NT2/D1 (cell line): ENCODE measurements at regions not wholly inside any gene's neighbourhood (a gene's known extent, or its start where the extent isn't known, plus 50 kb on each side); places are given as distances from the start of the nearest gene placed in this dataset.
A peak's percentile ranks its signal among the peaks of the same experiment; 100 is the strongest.

Experiments
- DNase-seq: peaks from one replicate; pipeline ENCODE4 v3.0.0-alpha.2; 2011; ENCODE audit warnings: low read depth, low spot score
- H3K27me3 ChIP-seq: 2 replicates; pipeline ENCODE4 v1.6.0; 2011; ENCODE audit warnings: mild to moderate bottlenecking; ENCODE audit not compliant: insufficient read length, insufficient read depth
- H3K36me3 ChIP-seq: 2 replicates; pipeline ENCODE4 v1.6.1; 2011; ENCODE audit warnings: mild to moderate bottlenecking, low read length, mixed read lengths; ENCODE audit not compliant: insufficient read depth, insufficient read length
- H3K4me1 ChIP-seq: 2 replicates; pipeline ENCODE4 v1.5.1; 2011; ENCODE audit not compliant: insufficient read depth, insufficient read length
- H3K4me3 ChIP-seq: 2 replicates; pipeline ENCODE4 v1.5.1; 2011; ENCODE audit warnings: low read depth; ENCODE audit not compliant: insufficient read length
- H3K9ac ChIP-seq: 2 replicates; pipeline ENCODE4 v1.6.0; 2011; ENCODE audit warnings: low read depth; ENCODE audit not compliant: insufficient read length
- H3K9me3 ChIP-seq: 2 replicates; pipeline ENCODE4 v1.5.1; 2011; ENCODE audit warnings: mild to moderate bottlenecking, low read length; ENCODE audit not compliant: insufficient read depth
- SUZ12 ChIP-seq: IDR thresholded peaks from 2 replicates; pipeline ENCODE4 v1.6.1; 2011; ENCODE audit not compliant: insufficient read length, insufficient read depth; ENCODE audit errors: extremely low read depth
- YY1 ChIP-seq: IDR thresholded peaks from 2 replicates; pipeline ENCODE4 v1.6.1; 2011; ENCODE audit not compliant: insufficient read length, insufficient read depth
- ZNF274 ChIP-seq: IDR thresholded peaks from 2 replicates; pipeline ENCODE4 v1.6.1; 2011; ENCODE audit warnings: mild to moderate bottlenecking, low read depth, low read length

DNA sequence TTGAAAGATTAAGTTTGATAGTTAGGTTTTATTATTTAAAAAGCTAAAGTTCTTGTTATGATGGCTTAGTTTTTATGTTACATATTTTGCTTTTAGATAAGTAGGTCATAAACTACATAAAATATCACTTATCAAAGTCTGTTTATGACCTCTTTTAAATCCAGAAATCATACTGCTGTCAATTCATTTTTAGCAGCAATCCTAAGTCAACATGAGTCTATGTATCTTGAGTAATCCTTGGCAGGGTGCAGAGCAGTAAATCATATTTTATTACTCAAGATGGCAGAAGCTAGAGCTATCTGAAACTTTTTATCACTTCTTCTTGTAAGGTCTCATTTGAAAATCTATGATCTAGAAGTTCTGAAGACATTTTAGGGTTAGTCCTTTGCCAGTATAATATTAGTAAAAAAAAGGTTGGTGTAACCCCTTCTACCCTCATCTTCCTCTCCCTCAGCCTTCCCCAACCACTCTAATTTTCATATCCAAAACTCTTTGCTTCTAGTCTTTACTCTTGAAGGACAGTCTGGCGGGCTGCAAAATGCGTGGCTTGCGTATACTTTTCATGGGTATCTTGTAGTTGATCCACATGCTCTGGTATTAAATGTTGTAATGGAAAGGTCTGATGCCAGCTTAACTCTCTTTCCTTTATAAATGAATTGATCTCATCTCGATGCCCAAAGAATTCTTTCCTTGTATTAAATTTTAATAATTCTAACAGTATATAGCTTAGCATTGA lies 134.0 kb upstream of the THRB start:
- DNase-seq = no peak
- Histone ChIP-seq H3K9ac (no peak overlapping the region), H3K36me3 (no peaks in the 10 kb centered on the region), H3K4me1 (no peaks in the 10 kb centered on the region), H3K27me3 (no peaks in the 10 kb centered on the region), H3K9me3 (peaks cover 40% of the 10 kb centered on the region), H3K4me3 (no peak overlapping the region)
- TF ChIP-seq YY1 = no peak
- no peak for TF ChIP-seq SUZ12
- TF ChIP-seq ZNF274 = no peak

DNA sequence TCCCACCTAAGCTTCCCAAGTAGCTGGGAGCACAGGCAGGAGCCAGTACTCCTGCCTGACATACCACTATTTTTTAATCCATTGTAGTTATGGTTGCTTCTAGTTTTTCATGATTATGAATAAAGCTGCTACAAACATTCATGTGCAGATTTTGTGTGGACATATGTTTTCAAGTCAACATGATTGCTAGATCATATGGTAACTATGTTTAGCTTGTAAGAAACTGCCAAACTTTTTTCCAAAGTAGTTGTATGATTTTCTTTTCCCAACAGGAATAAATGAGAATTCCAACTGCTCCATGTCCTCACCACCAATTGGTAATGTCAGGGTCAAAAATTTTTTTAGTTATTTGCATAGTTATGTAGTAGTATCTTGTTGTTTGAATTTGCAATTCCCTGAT lies 136.8 kb upstream of the THRB start:
- no peak for DNase-seq

DNA sequence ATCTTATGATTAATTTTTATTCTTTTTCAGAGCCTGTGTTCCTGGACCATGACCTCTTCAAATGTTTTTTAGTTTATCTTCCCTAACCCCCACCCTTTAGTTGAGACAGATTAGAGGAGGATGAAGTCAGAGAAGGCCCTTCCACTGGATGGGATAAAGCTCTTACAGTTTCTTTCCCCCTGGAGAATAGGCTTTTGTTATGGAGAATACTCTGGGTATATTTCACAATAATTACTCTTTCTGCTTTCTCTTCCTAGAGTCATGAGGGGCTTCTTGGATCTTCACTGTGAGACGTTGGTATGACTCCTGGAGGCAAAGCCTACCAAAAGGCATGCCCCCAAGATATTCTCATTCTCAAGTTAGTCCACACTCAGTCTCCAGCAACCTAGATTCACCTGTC lies 144.4 kb upstream of the THRB start:
- no peaks in the 10 kb centered on the region; the same call in 1 of the 2 replicates for H3K9me3 ChIP-seq
- H3K4me1 ChIP-seq = no peaks in the 10 kb centered on the region
- no peak for DNase-seq
- TF ChIP-seq YY1 (no peak), SUZ12 (no peak), ZNF274 (no peak)
- H3K9ac ChIP-seq = no peak overlapping the region
- no peaks in the 10 kb centered on the region for H3K27me3 ChIP-seq
- no peak overlapping the region for H3K4me3 ChIP-seq
- H3K36me3 ChIP-seq = no peaks in the 10 kb centered on the region

More for the DNA sequence above, 136.8 kb upstream of the THRB start:
- peaks cover 14% of the 10 kb centered on the region; the same call in 1 of the 2 replicates for H3K9me3 ChIP-seq
- H3K9ac ChIP-seq = no peak overlapping the region
- H3K36me3 ChIP-seq = no peaks in the 10 kb centered on the region
- no peaks in the 10 kb centered on the region for H3K4me1 ChIP-seq
- H3K27me3 ChIP-seq = no peaks in the 10 kb centered on the region
- no peak for TF ChIP-seq SUZ12
- TF ChIP-seq ZNF274 = no peak
- no peak for TF ChIP-seq YY1
- H3K4me3 ChIP-seq = no peak overlapping the region

- Histone ChIP-seq H3K9ac (no peak overlapping the region), H3K4me1 (no peaks in the 10 kb centered on the region), H3K9me3 (no peaks in the 10 kb centered on the region; the same call in 1 of the 2 replicates), H3K4me3 (no peak overlapping the region), H3K36me3 (no peaks in the 10 kb centered on the region), H3K27me3 (no peaks in the 10 kb centered on the region)
- TF ChIP-seq SUZ12 (no peak), YY1 (no peak)
- no peak for DNase-seq
Measured at GRCh38 chr3:24639481-24640329, 145.1 kb upstream of the THRB start.

GRCh38 chr3:24640330-24640877 lies 145.8 kb upstream of the THRB start:
- Histone ChIP-seq H3K9ac (no peak overlapping the region), H3K4me3 (no peak overlapping the region), H3K27me3 (no peaks in the 10 kb centered on the region), H3K4me1 (no peaks in the 10 kb centered on the region), H3K9me3 (no peaks in the 10 kb centered on the region; the same call in 1 of the 2 replicates), H3K36me3 (no peaks in the 10 kb centered on the region)
- peak; percentile 13 for DNase-seq
- no peak for TF ChIP-seq YY1
- no peak for TF ChIP-seq SUZ12
- TF ChIP-seq ZNF274 = no peak

- Histone ChIP-seq H3K9ac (no peak overlapping the region), H3K36me3 (no peaks in the 10 kb centered on the region), H3K4me3 (no peak overlapping the region), H3K9me3 (no peaks in the 10 kb centered on the region; the same call in 1 of the 2 replicates), H3K4me1 (no peaks in the 10 kb centered on the region), H3K27me3 (no peaks in the 10 kb centered on the region)
- TF ChIP-seq SUZ12 (no peak), ZNF274 (no peak), YY1 (no peak)
- DNase-seq = no peak
Measured at GRCh38 chr3:24641628-24642027, 147.0 kb upstream of the THRB start.

- Histone ChIP-seq H3K9ac (no peak overlapping the region), H3K4me1 (no peaks in the 10 kb centered on the region), H3K36me3 (no peaks in the 10 kb centered on the region), H3K27me3 (no peaks in the 10 kb centered on the region), H3K4me3 (no peak overlapping the region), H3K9me3 (no peaks in the 10 kb centered on the region)
- no peak for TF ChIP-seq ZNF274
- no peak for DNase-seq
Measured at GRCh38 chr3:24645047-24645446, 150.4 kb upstream of the THRB start.
